Pancreas (tissue), 10 donors: ENCODE measurements at regions not wholly inside any gene's neighbourhood (a gene's known extent, or its start where the extent isn't known, plus 50 kb on each side); places are given as distances from the start of the nearest gene placed in this dataset.
"Not testable (repeated sequence)": the region's sequence is repeated elsewhere in the genome, so short reads cannot be mapped to it uniquely, and the experiment has no call there.

Experiments used
- ATAC-seq, 4 donors: fragments of 200-7000 bp; cut with Tn5 transposase; one replicate each; pipeline versions ENCODE4 v1.8.0 to v1.9.1; 2020; ENCODE audit warnings: mild to moderate bottlenecking in 4 of 4, moderate library complexity in 4 of 4
- DNase-seq, 6 donors: peaks; one replicate each; pipeline ENCODE4 v3.0.0-alpha.2; 2020
- FAIRE-seq: peaks from 2 replicates; lab custom pipeline; 2012; peaks lifted over from hg19 to GRCh38; lab: Jason Lieb, UNC
- H3K27ac ChIP-seq, 4 donors: fragments of 200-600 bp; sonication (generic); 1 replicate in 3 of 4; 2 replicates in 1 of 4; pipeline versions ENCODE4 v1.5.0 to v1.8.0; 2020
- H3K27me3 ChIP-seq, 4 donors: fragments of 200-600 bp; one replicate each; pipeline ENCODE4 v1.8.0; 2021
- H3K36me3 ChIP-seq, 3 donors: fragments of 200-600 bp; sonication (generic) in 1 of 3; one replicate each; pipeline versions ENCODE4 v1.5.0 to v1.8.0; 2020 to 2021
- H3K4me1 ChIP-seq, 3 donors: fragments of 200-600 bp; one replicate each; pipeline ENCODE4 v1.8.0; 2021
- H3K4me3 ChIP-seq, 4 donors: fragments of 200-600 bp; sonication (generic) in 2 of 4; one replicate each; pipeline versions ENCODE4 v1.5.0 to v1.8.0; 2020 to 2021
- H3K9me3 ChIP-seq, 4 donors: fragments of 200-600 bp; one replicate each; pipeline ENCODE4 v1.8.0; 2021
- WGBS, 2 donors: extraction: QIAGEN DNeasy Blood & Tissue Kit; methylation state at CpG; one replicate each; pipeline ENCODE4 v1.1.7; 2013; 5-methylcytosine and 5-hydroxymethylcytosine counted together
- intact Hi-C, 3 donors: fragments of 100-400 bp; cut with DNase I; formaldehyde crosslinking; loops; one replicate each; pipeline versions ENCODE4 v1.11.1 to v1.14.2; 2022
- TF ChIP-seq, protein P1 (sequence below), 4 donors: fragments of 200-600 bp; sonication (generic) in 3 of 4; IDR thresholded peaks; one replicate each; pipeline versions ENCODE4 v1.5.0 to v1.8.0; 2021; ENCODE audit warnings: antibody characterized with exemption in 4 of 4
- donor health status: healthy with polysubstance abuse.
- donor health status: DM: no; HTN: no; CAD: no; lungs with moderate emphysema.
- donor health status: DM: no; HTN: no; CAD: no.
- donor health status: control.
- donor health status: control.
- donor health status: Bipolar disorder and iron deficiency.
- donor health status: DM: yes; HTN: yes; CAD: no.
- donor health status: DM: no; HTN: no; CAD: no.
- donor health status: DM: no; HTN: no; CAD: no.
- donor health status: DM: yes; HTN: yes; CAD: no.

GRCh38 chr2:133992454-133992853 lies 261.4 kb upstream of the MGAT5 start:
- no peak for ATAC-seq
- WGBS, 2 donors = 74 to 81% methylated on average over 1 of the region's 1 CpG
- Histone ChIP-seq H3K9me3 (no peaks in the 10 kb centered on the region), H3K27me3 (no peaks in the 10 kb centered on the region), H3K4me3 (no peak overlapping the region), H3K4me1 (no peaks in the 10 kb centered on the region), H3K27ac (no peak overlapping the region), H3K36me3 (no peaks in the 10 kb centered on the region)
- intact Hi-C loops = no loop called here
- FAIRE-seq = no peak
- TF ChIP-seq, protein P1, sequence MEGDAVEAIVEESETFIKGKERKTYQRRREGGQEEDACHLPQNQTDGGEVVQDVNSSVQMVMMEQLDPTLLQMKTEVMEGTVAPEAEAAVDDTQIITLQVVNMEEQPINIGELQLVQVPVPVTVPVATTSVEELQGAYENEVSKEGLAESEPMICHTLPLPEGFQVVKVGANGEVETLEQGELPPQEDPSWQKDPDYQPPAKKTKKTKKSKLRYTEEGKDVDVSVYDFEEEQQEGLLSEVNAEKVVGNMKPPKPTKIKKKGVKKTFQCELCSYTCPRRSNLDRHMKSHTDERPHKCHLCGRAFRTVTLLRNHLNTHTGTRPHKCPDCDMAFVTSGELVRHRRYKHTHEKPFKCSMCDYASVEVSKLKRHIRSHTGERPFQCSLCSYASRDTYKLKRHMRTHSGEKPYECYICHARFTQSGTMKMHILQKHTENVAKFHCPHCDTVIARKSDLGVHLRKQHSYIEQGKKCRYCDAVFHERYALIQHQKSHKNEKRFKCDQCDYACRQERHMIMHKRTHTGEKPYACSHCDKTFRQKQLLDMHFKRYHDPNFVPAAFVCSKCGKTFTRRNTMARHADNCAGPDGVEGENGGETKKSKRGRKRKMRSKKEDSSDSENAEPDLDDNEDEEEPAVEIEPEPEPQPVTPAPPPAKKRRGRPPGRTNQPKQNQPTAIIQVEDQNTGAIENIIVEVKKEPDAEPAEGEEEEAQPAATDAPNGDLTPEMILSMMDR (IDR thresholded peaks at IDR 0.05) = no peak
- DNase-seq = no peak

- Histone ChIP-seq H3K4me3 (no peak overlapping the region), H3K27me3 (no peaks in the 10 kb centered on the region), H3K27ac (no peak overlapping the region), H3K36me3 (no peaks in the 10 kb centered on the region), H3K9me3 (no peaks in the 10 kb centered on the region), H3K4me1 (no peaks in the 10 kb centered on the region)
- DNase-seq (no peak), ATAC-seq (peak in 1 of 4 donors; percentile 16), FAIRE-seq (no peak)
- TF ChIP-seq, protein P1 (IDR thresholded peaks at IDR 0.05) = no peak
- intact Hi-C loops = no loop called here
- WGBS, 2 donors = 43 to 57% methylated on average over 3 of the region's 3 CpGs
Measured at GRCh38 chr2:133993160-133993559, 260.7 kb upstream of the MGAT5 start.

GRCh38 chr2:133998726-133999125 lies 255.1 kb upstream of the MGAT5 start:
- H3K27ac ChIP-seq, ATAC-seq, H3K4me3 ChIP-seq, FAIRE-seq, H3K27me3 ChIP-seq, H3K4me1 ChIP-seq, H3K9me3 ChIP-seq, H3K36me3 ChIP-seq, intact Hi-C loops, DNase-seq: not testable (repeated sequence)
- WGBS, 2 donors = 70 to 77% methylated on average over 4 of the region's 4 CpGs

DNA sequence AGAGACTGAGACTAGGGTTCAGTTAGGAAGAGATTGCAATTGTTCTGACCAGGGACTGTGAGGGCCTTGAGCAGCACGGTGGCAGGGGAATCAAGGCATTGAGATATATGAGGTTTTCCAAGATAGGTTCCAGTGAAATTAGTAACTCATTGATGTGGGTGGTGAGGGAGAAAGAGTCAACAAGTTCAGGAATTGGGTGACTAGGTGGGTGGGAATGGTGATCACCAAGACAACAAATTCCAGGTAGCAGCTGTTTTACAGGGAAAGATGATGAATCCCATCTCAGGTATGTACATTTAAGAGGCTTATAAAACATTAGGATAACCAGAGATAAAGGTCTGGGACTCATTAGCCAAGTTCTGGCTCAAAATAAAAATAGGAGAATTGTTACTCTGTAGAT lies 251.5 kb upstream of the MGAT5 start:
- Histone ChIP-seq H3K4me3 (no peak overlapping the region), H3K4me1 (no peaks in the 10 kb centered on the region), H3K27me3 (no peaks in the 10 kb centered on the region), H3K9me3 (no peaks in the 10 kb centered on the region), H3K36me3 (no peaks in the 10 kb centered on the region), H3K27ac (no peak overlapping the region)
- intact Hi-C loops = no loop called here
- DNase-seq (no peak), ATAC-seq (no peak), FAIRE-seq (no peak)
- WGBS, 2 donors = 73 to 82% methylated on average over 1 of the region's 1 CpG
- TF ChIP-seq, protein P1 (IDR thresholded peaks at IDR 0.05) = no peak

- ATAC-seq = no peak
- no peaks in the 10 kb centered on the region for H3K9me3 ChIP-seq
- no peak overlapping the region for H3K27ac ChIP-seq
- no peak for FAIRE-seq
- no peak overlapping the region for H3K4me3 ChIP-seq
- 0% methylated on average over 1 of the region's 1 CpG for WGBS, 2 donors
- no peak for DNase-seq
- intact Hi-C loops = no loop called here
- no peaks in the 10 kb centered on the region for H3K36me3 ChIP-seq
- TF ChIP-seq, protein P1 (IDR thresholded peaks at IDR 0.05) = no peak
- H3K27me3 ChIP-seq = no peaks in the 10 kb centered on the region
- no peaks in the 10 kb centered on the region for H3K4me1 ChIP-seq
Measured at GRCh38 chr2:134002921-134003320, 251.0 kb upstream of the MGAT5 start.
